GM20431 (cell line): ENCODE measurements at regions not wholly inside any gene's neighbourhood (a gene's known extent, or its start where the extent isn't known, plus 50 kb on each side); places are given as distances from the start of the nearest gene placed in this dataset.

Source experiments
- in situ Hi-C: fragments of 300-500 bp; cut with MseI, MboI; formaldehyde crosslinking; loops from one replicate; pipeline ENCODE4 v1.15.0; 2020; ENCODE audit warnings: low sequenced_read_pairs; ENCODE audit not compliant: unreplicated experiment

- in situ Hi-C loops = no loop called here
These were observed 85.4 kb upstream of the ETV6 start for GRCh38 chr12:11563785-11564739.

GRCh38 chr12:11564984-11565651, 84.4 kb upstream of the ETV6 start:
- in situ Hi-C loops = no loop called here

GRCh38 chr12:11565752-11566151, 83.7 kb upstream of the ETV6 start:
- in situ Hi-C loops = no loop called here

- in situ Hi-C loops = no loop called here
These were observed 81.2 kb upstream of the ETV6 start for GRCh38 chr12:11568155-11568761.

- in situ Hi-C loops = no loop called here
These were observed 80.6 kb upstream of the ETV6 start for GRCh38 chr12:11568762-11569478.

GRCh38 chr12:11569716-11570115, 79.8 kb upstream of the ETV6 start:
- in situ Hi-C loops = no loop called here

GRCh38 chr12:11573880-11574279, 75.6 kb upstream of the ETV6 start:
- in situ Hi-C loops = no loop called here

- in situ Hi-C loops = loop anchor here (25.0 kb wide), 1 partner anchor 761 kb away; no protein-coding TSS in a partner anchor
These were observed 73.4 kb upstream of the ETV6 start for GRCh38 chr12:11576104-11576503.

GRCh38 chr12:11577658-11578260, 71.7 kb upstream of the ETV6 start:
- in situ Hi-C loops = loop anchor here (25.0 kb wide), 1 partner anchor 760 kb away; no protein-coding TSS in a partner anchor

GRCh38 chr12:11578461-11578993, 70.9 kb upstream of the ETV6 start:
- in situ Hi-C loops = loop anchor here (25.0 kb wide), 1 partner anchor 759 kb away; no protein-coding TSS in a partner anchor

GRCh38 chr12:11580125-11580751, 69.2 kb upstream of the ETV6 start:
- in situ Hi-C loops = loop anchor here (10.0 to 25.0 kb wide), 2 partner anchors 455 to 757 kb away; no protein-coding TSS in a partner anchor

GRCh38 chr12:11581179-11581755, 68.2 kb upstream of the ETV6 start:
- in situ Hi-C loops = loop anchor here (10.0 to 25.0 kb wide), 2 partner anchors 454 to 756 kb away; no protein-coding TSS in a partner anchor

- in situ Hi-C loops = loop anchor here (10.0 to 25.0 kb wide), 2 partner anchors 450 to 753 kb away; no protein-coding TSS in a partner anchor
These were observed 65.1 kb upstream of the ETV6 start for GRCh38 chr12:11584221-11584855.

- in situ Hi-C loops = loop anchor here (25.0 kb wide), 1 partner anchor 745 kb away; no protein-coding TSS in a partner anchor
These were observed 57.0 kb upstream of the ETV6 start for GRCh38 chr12:11592484-11592883.

- in situ Hi-C loops = loop anchor here (25.0 kb wide), 1 partner anchor 744 kb away; no protein-coding TSS in a partner anchor
These were observed 56.5 kb upstream of the ETV6 start for GRCh38 chr12:11593013-11593412.

- in situ Hi-C loops = loop anchor here (25.0 kb wide), 1 partner anchor 742 kb away; no protein-coding TSS in a partner anchor
These were observed 54.4 kb upstream of the ETV6 start for GRCh38 chr12:11595080-11595479.

GRCh38 chr12:11596141-11596540, 53.3 kb upstream of the ETV6 start:
- in situ Hi-C loops = loop anchor here (25.0 kb wide), 1 partner anchor 741 kb away; no protein-coding TSS in a partner anchor
